ENCODE measurements at regions not wholly inside any gene's neighbourhood (a gene's known extent, or its start where the extent isn't known, plus 50 kb on each side); places are given as distances from the start of the nearest gene placed in this dataset.
"Not testable (repeated sequence)": the region's sequence is repeated elsewhere in the genome, so short reads cannot be mapped to it uniquely, and the experiment has no call there.

GRCh38 chr3:165924301-165924791 is 87.1 kb upstream of the BCHE start:
- ATAC-seq; DNase-seq; intact Hi-C loops (cut with micrococcal nuclease): not testable (repeated sequence)

- no peak for ATAC-seq
- intact Hi-C loops (cut with micrococcal nuclease) = no loop called here
- DNase-seq = no peak
Observed at GRCh38 chr3:165920984-165921383, 83.8 kb upstream of the BCHE start.

DNA sequence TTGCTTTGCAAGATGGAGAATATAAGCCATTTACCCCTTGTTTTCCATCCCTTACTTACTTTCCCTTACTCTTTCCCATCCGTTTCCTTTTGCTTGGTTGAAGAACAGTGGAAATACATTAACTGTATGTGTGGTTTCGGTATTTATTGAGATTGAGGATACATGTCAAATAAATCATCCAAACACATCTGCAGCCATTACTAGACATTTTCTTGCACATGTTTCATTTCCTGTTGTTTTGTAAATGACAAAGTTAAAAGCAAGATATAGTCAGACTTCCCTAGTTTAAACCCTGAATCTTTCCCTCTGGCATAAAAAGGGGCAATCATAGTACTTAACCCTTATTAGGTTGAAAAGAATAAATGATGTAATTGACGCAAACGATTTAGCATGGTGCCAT is 82.1 kb upstream of the BCHE start:
- no peak for DNase-seq
- intact Hi-C loops (cut with micrococcal nuclease) = no loop called here
- ATAC-seq = no peak

- DNase-seq = no peak
- intact Hi-C loops (cut with micrococcal nuclease) = no loop called here
- ATAC-seq = no peak
Observed at GRCh38 chr3:165918657-165918979, 81.4 kb upstream of the BCHE start.

DNA sequence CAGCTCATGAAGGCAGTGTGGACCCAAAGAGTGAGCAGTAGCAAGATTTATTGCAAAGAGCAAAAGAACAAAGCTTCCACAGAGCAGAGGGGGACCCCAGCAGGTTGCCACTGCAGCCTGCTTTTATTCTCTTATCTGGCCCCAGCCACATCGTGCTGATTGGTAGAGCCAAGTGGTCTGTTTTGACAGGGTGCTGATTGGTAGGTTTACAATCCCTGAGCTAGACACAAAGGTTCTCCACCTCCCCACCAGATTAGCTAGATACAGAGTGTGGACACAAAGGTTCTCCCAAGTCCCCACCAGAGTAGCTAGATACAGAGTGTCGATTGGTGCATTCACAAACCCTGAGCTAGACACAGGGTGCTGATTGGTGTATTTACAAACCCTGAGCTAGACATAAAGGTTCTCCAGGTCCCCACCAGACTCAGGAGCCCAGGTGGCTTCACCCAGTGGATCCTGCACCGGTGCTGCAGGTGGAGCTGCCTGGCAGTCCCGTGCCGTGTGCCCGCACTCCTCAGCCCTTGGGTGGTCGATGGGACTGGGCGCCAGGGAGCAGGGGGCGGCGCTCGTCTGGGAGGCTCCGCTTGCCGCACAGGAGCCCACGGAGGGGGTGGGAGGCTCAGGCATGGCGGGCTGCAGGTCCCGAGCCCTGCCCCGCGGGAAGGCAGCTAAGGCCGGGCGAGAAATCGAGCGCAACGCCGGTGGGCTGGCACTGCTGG is 80.9 kb upstream of the BCHE start:
- DNase-seq; intact Hi-C loops (cut with micrococcal nuclease); ATAC-seq: not testable (repeated sequence)

GRCh38 chr3:165915104-165915503 is 77.9 kb upstream of the BCHE start:
- ATAC-seq; DNase-seq; intact Hi-C loops (cut with micrococcal nuclease): not testable (repeated sequence)

DNA sequence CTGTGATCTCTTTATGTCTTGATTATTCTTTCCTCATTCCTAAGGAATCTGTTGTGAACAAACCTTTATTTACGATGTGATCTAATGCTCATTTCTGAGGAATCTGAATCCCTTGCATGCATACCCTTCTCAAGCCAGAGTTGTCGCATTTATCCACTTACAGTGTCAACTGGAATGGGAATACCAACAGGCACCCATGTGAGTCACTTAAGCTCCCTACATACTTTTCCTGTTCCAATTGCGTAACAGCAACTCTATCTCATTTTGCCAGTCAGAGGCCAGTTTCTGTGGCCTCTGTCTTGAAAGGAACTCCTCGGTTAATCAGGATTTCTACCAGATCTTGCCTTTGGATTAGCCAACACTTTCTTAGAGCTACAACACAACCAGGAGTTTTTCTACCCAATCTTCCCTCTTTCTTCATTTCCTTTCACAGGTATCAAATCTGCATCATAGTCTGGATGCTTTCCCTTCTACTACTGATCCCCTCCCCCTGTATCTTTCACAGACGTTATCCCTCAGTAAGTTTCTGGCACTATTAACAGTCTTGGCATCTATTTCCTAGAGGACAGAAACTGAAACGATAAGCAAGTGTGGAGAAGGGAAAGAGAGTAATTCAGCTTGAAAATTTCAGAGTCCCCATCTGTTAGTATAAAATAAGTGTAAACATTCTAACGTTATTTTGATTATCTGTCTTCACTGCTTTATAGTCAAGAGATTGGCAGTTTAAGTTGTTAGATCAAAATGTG is 66.8 kb upstream of the BCHE start:
- DNase-seq = no peak
- no peak for ATAC-seq
- intact Hi-C loops (cut with micrococcal nuclease) = no loop called here

DNA sequence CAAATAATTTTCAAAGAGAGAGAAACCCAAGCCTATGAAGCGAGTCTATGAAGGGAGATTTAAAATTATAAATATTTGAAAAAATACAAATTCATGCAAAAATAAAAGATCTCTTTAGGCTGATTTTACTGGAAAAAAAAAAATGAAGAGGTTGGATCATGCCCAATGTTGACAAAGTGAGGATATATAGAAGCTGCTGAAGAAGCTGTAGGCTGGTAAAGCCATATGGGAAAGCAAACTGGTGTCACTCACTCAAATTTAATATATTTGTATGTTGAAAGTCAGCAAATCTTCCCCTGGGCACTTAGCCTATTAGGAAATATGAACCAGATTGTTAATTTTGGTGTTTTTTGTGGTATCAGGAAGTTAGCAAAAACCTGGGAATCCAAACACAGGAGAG is 61.8 kb upstream of the BCHE start:
- ATAC-seq (no peak), DNase-seq (no peak)
- intact Hi-C loops (cut with micrococcal nuclease) = no loop called here

- DNase-seq (no peak), ATAC-seq (no peak)
- intact Hi-C loops (cut with micrococcal nuclease) = no loop called here
Observed at GRCh38 chr3:165897137-165897536, 59.9 kb upstream of the BCHE start.

GRCh38 chr3:165895919-165896318 is 58.7 kb upstream of the BCHE start:
- intact Hi-C loops (cut with micrococcal nuclease) = no loop called here
- no peak for ATAC-seq

GRCh38 chr3:165892565-165892964 is 55.3 kb upstream of the BCHE start:
- intact Hi-C loops (cut with micrococcal nuclease) = no loop called here
- ATAC-seq (no peak), DNase-seq (no peak)

More at GRCh38 chr3:165895919-165896318, 58.7 kb upstream of the BCHE start:
- DNase-seq = no peak

Measured in left ventricle myocardium superior (tissue), 1 donor.